ENCODE measurements at regions not wholly inside any gene's neighbourhood (a gene's known extent, or its start where the extent isn't known, plus 50 kb on each side); places are given as distances from the start of the nearest gene placed in this dataset.

GRCh38 chr2:21281791-21282514 lies 158.2 kb downstream of the TDRD15 start:
- no peak for DNase-seq (ENCODE audit: low read depth, low spot score)

DNA sequence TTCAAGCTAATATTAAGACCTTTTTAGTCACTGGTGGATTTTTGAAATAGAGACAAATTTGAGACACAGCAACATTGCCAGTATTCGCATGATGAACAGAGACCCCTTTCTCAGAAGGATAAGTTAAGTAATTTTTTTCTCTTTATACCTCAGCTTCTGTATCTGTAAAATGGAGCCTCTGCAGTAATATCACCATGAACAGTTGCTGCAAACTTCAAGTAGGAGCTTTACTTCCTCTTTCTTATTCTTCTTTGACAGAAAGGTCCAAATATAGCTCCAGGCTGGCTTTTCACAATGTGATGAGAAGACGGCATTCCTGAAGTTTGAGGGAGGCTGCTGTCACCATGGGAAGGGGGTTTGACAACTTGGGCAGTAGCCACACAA lies 158.7 kb downstream of the TDRD15 start:
- DNase-seq (ENCODE audit: low read depth, low spot score) = no peak

- no peak for DNase-seq (ENCODE audit: low read depth, low spot score)
Measured at GRCh38 chr2:21288299-21288698, 164.5 kb downstream of the TDRD15 start.

DNA sequence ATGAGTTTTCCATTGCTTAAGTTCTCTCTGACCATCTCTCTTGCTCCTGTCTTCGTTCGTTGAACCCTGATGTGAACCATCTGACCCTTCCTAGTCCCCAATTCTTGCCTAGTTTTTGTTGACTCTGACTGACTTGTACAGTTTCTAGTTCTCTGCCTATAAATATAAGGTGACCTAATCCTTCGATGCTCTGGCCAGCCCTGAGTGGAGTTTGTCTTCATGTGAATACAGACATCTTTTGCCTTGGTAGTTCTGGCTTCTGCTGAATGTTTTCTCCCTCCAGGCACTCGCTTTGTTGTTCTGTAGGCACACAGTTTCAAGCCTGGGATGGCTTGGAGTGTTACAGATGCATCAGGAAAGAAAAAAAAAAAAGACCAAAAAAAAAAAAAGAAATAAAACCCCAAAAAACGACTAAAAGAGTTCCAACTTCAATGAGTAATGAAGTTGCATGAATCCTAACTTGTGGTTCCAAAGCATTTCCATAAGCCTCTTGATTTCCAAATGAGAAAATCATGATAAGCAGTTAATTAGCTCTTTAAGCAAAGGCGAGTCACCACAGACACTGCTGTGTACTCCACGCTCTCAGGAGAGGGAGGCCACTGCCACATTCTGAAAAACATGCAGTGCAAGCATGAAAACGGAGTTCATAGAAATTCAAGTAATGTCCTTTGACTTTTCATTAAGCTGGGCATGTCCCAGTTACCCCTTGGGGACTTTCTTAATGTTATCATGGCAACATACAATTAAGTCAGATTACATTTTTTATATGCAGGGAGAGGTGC lies 165.2 kb downstream of the TDRD15 start:
- no peak for DNase-seq (ENCODE audit: low read depth, low spot score)

GRCh38 chr2:21289551-21289950 lies 165.8 kb downstream of the TDRD15 start:
- no peak for DNase-seq (ENCODE audit: low read depth, low spot score)

- no peak for DNase-seq (ENCODE audit: low read depth, low spot score)
Measured at GRCh38 chr2:21289989-21290388, 166.2 kb downstream of the TDRD15 start.

DNA sequence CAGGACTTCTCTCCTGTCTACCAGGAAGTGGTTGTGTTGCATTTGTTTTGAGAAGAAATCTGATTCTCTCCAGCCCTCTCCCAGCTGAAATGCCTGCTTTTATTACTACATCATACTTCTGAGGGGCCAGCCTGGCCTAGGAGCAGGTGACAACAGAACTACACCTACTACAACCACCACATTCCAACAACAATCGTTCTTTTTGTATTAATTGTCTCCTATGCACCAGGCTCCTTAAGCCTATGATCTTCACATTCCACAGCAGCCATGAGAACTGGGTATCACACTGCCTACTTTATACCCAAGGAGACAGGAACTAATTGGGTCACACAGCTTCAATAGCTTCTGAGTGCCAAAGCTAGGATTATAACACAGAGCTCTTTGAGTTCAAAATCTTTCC lies 167.7 kb downstream of the TDRD15 start:
- no peak for DNase-seq (ENCODE audit: low read depth, low spot score)

DNA sequence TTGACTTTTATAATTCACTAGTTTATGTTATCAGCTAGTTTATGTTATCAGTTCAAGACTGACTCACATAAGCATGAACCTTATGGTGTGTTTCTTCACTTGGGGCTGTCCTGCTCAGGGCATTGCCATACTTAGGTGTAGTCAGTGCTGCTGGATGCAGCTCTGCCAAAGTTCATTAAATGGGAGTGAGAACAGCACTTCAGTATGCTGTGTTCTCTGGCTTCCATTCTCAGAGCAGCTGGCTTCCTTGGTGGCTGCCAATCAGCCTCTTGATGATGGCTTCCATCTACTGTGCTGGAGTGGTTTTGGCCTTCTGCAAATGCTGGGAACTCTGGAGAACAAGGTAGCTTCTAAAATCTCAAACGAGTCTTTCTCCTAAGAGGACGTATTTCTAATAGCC lies 170.7 kb downstream of the TDRD15 start:
- no peak for DNase-seq (ENCODE audit: low read depth, low spot score)

DNA sequence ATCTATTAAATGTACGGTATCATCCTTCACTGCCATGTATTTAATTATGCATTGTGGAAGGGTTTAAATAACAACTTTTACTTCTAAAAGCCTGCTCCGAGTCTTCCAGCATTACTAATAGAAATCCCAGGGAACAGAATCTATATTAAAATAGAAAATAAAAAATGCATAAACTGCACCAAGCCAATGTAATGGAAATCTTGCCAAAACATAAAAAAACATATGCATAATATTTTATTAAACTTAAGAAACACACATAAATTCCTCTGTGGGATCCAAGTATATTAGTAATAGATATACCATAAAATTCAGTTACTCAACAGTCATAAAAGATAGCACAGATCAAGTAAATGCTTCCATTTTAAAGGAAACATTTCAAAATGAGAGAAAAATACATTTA lies 175.6 kb downstream of the TDRD15 start:
- DNase-seq (ENCODE audit: low read depth, low spot score) = no peak

DNA sequence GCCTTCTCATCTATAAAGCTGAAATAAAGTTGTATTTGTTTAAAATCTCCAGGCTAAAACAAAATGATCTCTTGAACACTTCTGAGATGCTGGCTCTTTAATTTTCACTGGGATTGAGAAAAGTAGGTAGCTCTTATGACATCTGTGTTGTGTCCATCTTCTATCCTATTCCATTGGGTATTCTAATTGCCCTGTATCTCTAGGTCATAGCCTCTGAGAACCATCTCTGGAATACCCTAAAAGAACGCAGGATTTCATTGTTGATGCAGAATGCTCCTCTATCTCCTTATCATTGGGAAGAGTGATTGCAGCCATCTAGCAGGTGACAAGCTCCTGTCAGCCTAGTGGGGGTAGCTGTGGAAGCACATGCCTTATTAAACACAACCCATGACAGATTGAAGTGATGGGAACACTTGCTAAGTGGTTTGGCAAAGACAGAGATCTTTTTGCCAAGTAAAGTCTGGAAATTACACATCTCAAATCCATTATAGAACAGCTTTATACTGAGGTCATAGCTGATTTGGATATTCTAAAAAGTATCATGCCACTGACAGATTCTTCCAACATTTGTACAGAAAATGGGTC lies 178.2 kb downstream of the TDRD15 start:
- DNase-seq (ENCODE audit: low read depth, low spot score) = no peak

- DNase-seq (ENCODE audit: low read depth, low spot score) = no peak
Measured at GRCh38 chr2:21303876-21304275, 180.1 kb downstream of the TDRD15 start.

- no peak for DNase-seq (ENCODE audit: low read depth, low spot score)
Measured at GRCh38 chr2:21305581-21305980, 181.8 kb downstream of the TDRD15 start.

DNA sequence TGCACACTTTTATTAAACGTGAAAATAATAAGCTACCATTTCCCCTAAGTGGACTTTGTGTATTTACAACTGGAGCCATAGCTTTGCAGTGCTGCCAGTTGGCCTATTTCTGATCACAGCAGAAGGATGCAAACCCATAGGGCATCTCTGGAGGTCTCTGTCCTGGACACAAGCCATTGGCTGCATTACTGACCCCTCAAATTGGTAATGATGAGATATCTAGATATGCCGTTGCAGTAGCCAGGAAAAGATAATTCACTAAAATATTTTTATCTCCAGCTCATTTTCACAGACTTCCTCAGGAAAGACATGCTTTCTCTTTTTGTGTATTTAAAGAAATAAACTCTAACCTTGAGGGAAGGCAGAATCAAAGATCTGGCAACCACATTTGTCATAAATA lies 182.5 kb downstream of the TDRD15 start:
- no peak for DNase-seq (ENCODE audit: low read depth, low spot score)

- DNase-seq (ENCODE audit: low read depth, low spot score) = no peak
Measured at GRCh38 chr2:21307037-21307436, 183.3 kb downstream of the TDRD15 start.

GRCh38 chr2:21310493-21310892 lies 186.7 kb downstream of the TDRD15 start:
- DNase-seq (ENCODE audit: low read depth, low spot score) = no peak

DNA sequence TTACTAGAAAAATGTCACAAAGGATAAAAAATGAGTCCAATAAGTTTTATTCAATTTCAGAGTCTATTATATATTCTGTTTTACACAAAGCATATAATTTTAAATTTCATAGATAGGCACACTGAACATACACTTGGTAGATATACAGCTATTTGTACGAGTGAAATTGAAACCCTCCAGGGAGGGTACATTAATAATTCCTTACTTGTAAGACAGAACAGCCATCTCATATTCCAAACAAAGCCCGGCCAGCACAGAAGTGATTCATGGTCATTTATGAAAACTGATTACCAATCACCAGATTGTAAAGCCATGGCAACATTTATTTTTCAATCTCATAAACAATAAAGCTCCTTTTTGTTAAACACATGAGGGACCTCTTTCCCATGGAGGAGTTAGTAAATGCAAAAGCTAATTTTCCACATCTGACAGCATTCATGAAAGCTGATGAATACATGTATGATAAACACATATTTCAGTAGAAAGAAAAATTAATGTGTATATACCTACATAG lies 190.6 kb downstream of the TDRD15 start:
- DNase-seq (ENCODE audit: low read depth, low spot score) = no peak

- DNase-seq (ENCODE audit: low read depth, low spot score) = no peak
Measured at GRCh38 chr2:21317131-21317530, 193.4 kb downstream of the TDRD15 start.

DNA sequence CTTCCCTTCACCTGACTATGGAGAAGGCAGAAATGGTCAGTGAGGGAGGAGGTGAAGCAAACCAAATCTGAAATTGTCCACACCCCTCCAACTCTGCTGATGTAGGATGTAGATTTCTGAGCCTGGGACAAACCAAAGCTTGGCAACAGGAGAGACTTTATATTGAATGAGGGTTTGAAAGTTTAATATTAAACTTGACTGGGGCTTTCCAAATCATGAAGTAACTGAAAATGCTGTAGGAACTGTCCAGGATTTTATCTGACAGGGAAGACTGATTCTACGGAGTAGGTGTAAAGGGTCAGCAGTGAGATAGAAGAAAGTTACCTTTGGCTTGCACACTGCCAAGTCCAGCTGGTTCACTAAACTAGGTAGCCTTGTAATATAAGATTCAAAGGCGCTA lies 194.5 kb downstream of the TDRD15 start:
- DNase-seq (ENCODE audit: low read depth, low spot score) = no peak

GRCh38 chr2:21326152-21326551 lies 202.4 kb downstream of the TDRD15 start:
- DNase-seq (ENCODE audit: low read depth, low spot score) = no peak

- no peak for DNase-seq (ENCODE audit: low read depth, low spot score)
Measured at GRCh38 chr2:21328177-21328576, 204.4 kb downstream of the TDRD15 start.

DNA sequence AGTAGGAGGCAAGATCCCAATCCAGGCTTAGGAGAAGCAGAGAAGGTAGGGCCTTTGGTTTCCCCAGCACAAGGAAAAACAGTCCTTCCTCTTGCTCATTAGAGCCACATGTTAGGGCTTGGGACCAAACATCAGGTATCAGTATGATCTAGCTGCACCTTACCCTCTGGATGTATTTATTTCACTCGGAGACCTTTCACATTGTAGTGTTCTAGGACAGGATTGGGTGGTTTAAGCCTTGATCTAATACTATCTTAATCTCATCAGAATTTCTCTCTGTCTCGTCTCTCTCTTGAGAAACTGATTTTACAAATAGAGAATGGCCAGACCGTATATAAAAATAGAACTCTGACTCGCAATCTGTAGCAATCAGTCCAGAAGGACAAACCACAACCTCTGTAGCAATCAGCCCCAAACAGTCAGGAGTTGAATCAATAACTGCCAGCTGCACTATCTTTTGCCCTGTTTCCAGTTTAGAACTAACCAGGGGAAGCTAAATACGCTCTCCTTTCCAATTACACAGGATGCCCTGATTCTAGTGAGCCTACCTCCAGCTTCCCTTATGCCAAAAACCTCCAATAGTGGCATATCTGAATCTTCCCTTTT lies 207.1 kb downstream of the TDRD15 start:
- DNase-seq (ENCODE audit: low read depth, low spot score) = no peak

Measured in pulmonary artery endothelial cell (primary cell).